ENCODE measurements at regions not wholly inside any gene's neighbourhood (a gene's known extent, or its start where the extent isn't known, plus 50 kb on each side); places are given as distances from the start of the nearest gene placed in this dataset.
A peak's percentile ranks its signal among the peaks of the same experiment; 100 is the strongest.
"Not testable (repeated sequence)": the region's sequence is repeated elsewhere in the genome, so short reads cannot be mapped to it uniquely, and the experiment has no call there.

DNA sequence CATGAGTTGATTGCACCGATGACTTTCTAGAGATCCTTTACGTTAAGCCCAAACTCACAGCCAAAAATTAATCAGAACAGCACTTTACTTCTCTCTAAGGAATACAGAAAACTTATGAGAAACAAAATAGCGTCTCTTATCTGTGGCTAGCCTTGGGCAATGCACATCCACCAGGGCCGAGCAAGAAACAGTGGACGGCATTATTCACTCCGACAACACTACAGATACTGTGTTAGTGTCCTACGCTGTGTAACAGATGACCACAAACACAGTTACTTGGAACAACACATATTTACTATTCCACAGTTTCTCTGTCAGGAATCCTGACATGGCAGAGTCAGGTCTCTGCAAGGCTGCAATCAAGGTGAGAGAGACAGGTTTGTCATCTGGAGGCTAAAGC lies 598.3 kb upstream of the ADARB2 start:
- intact Hi-C loops (cut with DNase I; ENCODE audit: low total_unique reads), result no loop called here
- TF ChIP-seq, protein P1, sequence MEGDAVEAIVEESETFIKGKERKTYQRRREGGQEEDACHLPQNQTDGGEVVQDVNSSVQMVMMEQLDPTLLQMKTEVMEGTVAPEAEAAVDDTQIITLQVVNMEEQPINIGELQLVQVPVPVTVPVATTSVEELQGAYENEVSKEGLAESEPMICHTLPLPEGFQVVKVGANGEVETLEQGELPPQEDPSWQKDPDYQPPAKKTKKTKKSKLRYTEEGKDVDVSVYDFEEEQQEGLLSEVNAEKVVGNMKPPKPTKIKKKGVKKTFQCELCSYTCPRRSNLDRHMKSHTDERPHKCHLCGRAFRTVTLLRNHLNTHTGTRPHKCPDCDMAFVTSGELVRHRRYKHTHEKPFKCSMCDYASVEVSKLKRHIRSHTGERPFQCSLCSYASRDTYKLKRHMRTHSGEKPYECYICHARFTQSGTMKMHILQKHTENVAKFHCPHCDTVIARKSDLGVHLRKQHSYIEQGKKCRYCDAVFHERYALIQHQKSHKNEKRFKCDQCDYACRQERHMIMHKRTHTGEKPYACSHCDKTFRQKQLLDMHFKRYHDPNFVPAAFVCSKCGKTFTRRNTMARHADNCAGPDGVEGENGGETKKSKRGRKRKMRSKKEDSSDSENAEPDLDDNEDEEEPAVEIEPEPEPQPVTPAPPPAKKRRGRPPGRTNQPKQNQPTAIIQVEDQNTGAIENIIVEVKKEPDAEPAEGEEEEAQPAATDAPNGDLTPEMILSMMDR (IDR thresholded peaks at IDR 0.05), result no peak
- no peak for TF ChIP-seq POLR2A (IDR thresholded peaks at IDR 0.05)
- Histone ChIP-seq H3K27me3 (no peaks in the 10 kb centered on the region), H3K36me3 (ENCODE audit: low read depth, missing control alignments) (no peaks in the 10 kb centered on the region), H3K4me1 (no peaks in the 10 kb centered on the region), H3K27ac (no peak overlapping the region), H3K4me3 (no peak overlapping the region), H3K9me3 (no peaks in the 10 kb centered on the region)
- peak; percentile 50 for DNase-seq
- 61 to 68% methylated on average over 7 of the region's 7 CpGs for WGBS, 2 donors

DNA sequence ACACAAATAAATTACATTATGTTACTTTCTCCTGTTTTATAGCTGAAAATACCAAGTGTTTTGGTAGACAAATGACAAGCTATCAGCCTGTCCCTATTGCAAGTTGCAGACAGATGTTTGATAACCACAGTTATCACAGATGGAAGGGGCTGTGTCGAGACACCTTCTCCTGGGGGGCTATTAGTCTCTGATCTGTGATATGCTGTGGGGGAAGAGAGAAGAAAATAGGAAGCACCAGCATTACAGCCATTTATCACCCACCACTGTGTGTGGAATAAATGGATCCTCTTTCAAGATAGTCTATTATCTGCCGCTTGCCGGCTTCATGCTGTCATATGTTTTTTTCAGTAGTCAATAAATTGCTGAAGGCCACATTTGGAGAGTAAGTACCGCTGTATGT lies 597.2 kb upstream of the ADARB2 start:
- Histone ChIP-seq H3K4me3 (no peak overlapping the region), H3K36me3 (ENCODE audit: low read depth, missing control alignments) (no peaks in the 10 kb centered on the region), H3K27ac (no peak overlapping the region), H3K9me3 (no peaks in the 10 kb centered on the region), H3K27me3 (no peaks in the 10 kb centered on the region), H3K4me1 (no peaks in the 10 kb centered on the region)
- intact Hi-C loops (cut with DNase I; ENCODE audit: low total_unique reads), result no loop called here
- TF ChIP-seq POLR2A (IDR thresholded peaks at IDR 0.05), result no peak
- TF ChIP-seq, protein P1 (IDR thresholded peaks at IDR 0.05), result no peak
- DNase-seq, result no peak
- 54 to 74% methylated on average over 4 of the region's 4 CpGs for WGBS, 2 donors

DNA sequence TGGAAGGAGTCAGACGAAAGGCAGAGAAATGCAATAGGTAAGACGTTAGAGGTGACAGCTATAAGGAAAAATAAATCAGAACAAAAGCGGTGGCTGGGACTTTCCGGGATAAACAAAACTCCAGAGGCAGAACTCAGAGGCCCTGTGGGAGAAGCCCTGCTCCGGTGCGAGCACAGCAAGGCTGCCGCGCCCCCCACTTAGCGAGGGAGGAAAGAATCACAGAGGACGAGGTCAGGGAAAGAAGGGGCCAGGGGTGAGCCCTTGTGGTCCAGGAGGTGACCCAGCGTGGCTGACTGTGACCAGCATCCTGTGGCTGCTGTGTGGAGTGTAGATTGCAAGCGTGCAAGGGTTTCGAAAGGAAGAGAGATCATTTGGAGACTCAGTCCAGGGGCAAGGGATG lies 591.8 kb upstream of the ADARB2 start:
- WGBS, 2 donors, result 40 to 53% methylated on average over 13 of the region's 13 CpGs
- no peak for DNase-seq
- H3K27ac ChIP-seq, result no peak overlapping the region
- H3K36me3 ChIP-seq (ENCODE audit: low read depth, missing control alignments), result no peaks in the 10 kb centered on the region
- H3K4me3 ChIP-seq, result no peak overlapping the region
- intact Hi-C loops (cut with DNase I; ENCODE audit: low total_unique reads), result no loop called here
- H3K4me1 ChIP-seq, result no peaks in the 10 kb centered on the region
- no peaks in the 10 kb centered on the region for H3K9me3 ChIP-seq
- TF ChIP-seq, protein P1 (IDR thresholded peaks at IDR 0.05), result no peak
- no peak for TF ChIP-seq POLR2A (IDR thresholded peaks at IDR 0.05)
- H3K27me3 ChIP-seq, result no peaks in the 10 kb centered on the region

DNA sequence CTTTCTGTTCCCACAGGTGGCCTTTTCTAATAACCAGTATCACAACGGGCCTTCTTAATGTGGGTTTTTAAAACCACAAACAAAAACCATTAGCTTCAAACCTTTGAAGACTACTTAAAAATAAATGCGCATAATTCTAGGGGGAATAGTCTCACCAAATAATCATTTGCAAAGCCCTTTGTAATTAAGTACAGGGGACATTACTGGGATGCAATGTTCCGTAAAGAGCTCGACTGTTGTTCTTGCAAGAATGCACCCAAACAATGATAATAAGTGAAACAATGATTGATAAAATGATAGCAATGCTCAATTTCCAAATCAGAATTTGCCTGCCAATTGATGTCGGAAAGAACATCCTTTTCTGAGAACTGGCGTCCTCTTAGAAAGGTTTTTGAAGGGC lies 589.1 kb upstream of the ADARB2 start:
- no peak overlapping the region for H3K27ac ChIP-seq
- no peak for DNase-seq
- 82 to 84% methylated on average over 6 of the region's 6 CpGs for WGBS, 2 donors
- H3K36me3 ChIP-seq (ENCODE audit: low read depth, missing control alignments), result no peaks in the 10 kb centered on the region
- H3K4me3 ChIP-seq, result no peak overlapping the region
- intact Hi-C loops (cut with DNase I; ENCODE audit: low total_unique reads), result no loop called here
- TF ChIP-seq, protein P1 (IDR thresholded peaks at IDR 0.05), result no peak
- TF ChIP-seq POLR2A (IDR thresholded peaks at IDR 0.05), result no peak
- no peaks in the 10 kb centered on the region for H3K4me1 ChIP-seq
- no peaks in the 10 kb centered on the region for H3K27me3 ChIP-seq
- no peaks in the 10 kb centered on the region for H3K9me3 ChIP-seq

DNA sequence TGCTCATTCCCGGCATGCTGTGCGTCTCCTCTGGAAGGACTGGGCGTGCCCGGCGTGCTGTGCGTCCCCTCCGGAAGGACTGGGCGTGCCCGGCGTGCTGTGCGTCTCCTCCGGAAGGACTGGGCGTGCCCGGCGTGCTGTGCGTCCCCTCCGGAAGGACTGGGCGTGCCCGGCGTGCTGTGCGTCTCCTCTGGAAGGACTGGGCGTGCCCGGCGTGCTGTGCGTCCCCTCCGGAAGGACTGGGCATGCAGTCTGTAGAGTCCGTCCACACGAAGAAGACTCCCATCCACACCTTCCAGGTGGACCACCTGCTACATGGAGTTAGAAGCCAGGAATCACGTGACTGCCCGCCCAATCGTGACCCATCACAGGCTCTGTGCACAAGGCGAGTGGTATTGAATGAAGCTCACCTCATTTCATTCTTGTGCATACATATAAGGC lies 577.7 kb upstream of the ADARB2 start:
- intact Hi-C loops (cut with DNase I; ENCODE audit: low total_unique reads); H3K9me3 ChIP-seq; H3K27me3 ChIP-seq; H3K36me3 ChIP-seq (ENCODE audit: low read depth, missing control alignments); H3K27ac ChIP-seq; H3K4me1 ChIP-seq: not testable (repeated sequence)
- WGBS, 2 donors, result 63 to 75% methylated on average over 10 to 28 of the region's 32 CpGs
- DNase-seq, result peak; percentile 46
- H3K4me3 ChIP-seq, result peak overlapping the region; percentile 31 to 45
